ENCODE measurements at regions not wholly inside any gene's neighbourhood (a gene's known extent, or its start where the extent isn't known, plus 50 kb on each side); places are given as distances from the start of the nearest gene placed in this dataset.

DNA sequence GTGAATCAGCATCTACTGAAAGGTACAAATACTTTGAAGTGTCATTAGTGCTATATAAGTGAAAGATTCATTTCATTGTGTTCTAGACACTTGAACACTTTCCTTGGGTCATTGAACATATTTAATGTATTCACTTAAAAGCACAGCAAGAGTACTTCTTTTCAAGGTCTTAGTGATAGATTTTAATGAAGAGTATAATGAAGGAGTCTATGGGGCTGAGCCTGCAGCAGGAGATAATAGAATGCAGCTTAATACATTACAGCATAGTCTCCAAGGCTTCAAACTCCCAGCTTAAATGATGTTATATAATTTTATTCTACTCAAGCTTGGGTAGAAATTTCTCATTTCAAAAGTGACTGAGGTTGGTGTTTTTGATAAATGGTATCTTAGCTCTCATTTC, 66.1 kb upstream of the VEGFC start:
- no peaks in the 10 kb centered on the region for H3K4me1 ChIP-seq (ENCODE audit: low read depth)
- no peak overlapping the region for H3K27ac ChIP-seq
- TF ChIP-seq, protein P1, sequence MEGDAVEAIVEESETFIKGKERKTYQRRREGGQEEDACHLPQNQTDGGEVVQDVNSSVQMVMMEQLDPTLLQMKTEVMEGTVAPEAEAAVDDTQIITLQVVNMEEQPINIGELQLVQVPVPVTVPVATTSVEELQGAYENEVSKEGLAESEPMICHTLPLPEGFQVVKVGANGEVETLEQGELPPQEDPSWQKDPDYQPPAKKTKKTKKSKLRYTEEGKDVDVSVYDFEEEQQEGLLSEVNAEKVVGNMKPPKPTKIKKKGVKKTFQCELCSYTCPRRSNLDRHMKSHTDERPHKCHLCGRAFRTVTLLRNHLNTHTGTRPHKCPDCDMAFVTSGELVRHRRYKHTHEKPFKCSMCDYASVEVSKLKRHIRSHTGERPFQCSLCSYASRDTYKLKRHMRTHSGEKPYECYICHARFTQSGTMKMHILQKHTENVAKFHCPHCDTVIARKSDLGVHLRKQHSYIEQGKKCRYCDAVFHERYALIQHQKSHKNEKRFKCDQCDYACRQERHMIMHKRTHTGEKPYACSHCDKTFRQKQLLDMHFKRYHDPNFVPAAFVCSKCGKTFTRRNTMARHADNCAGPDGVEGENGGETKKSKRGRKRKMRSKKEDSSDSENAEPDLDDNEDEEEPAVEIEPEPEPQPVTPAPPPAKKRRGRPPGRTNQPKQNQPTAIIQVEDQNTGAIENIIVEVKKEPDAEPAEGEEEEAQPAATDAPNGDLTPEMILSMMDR (IDR thresholded peaks at IDR 0.05; ENCODE audit: low read depth, low read length): no peak
- no peak for DNase-seq (ENCODE audit: low read depth in 1 of 2, low spot score in 1 of 2)
- H3K27me3 ChIP-seq: no peaks in the 10 kb centered on the region
- H3K9me3 ChIP-seq (ENCODE audit: low read depth): no peaks in the 10 kb centered on the region
- H3K36me3 ChIP-seq: no peaks in the 10 kb centered on the region
- no peak overlapping the region for H3K4me3 ChIP-seq

GRCh38 chr4:176864238-176864637, 71.5 kb upstream of the VEGFC start:
- Histone ChIP-seq H3K27me3 (no peaks in the 10 kb centered on the region), H3K9me3 (ENCODE audit: low read depth) (no peaks in the 10 kb centered on the region), H3K4me1 (ENCODE audit: low read depth) (no peaks in the 10 kb centered on the region), H3K36me3 (no peaks in the 10 kb centered on the region), H3K4me3 (no peak overlapping the region), H3K27ac (no peak overlapping the region)
- TF ChIP-seq, protein P1 (IDR thresholded peaks at IDR 0.05; ENCODE audit: low read depth, low read length): no peak
- no peak for DNase-seq (ENCODE audit: low read depth in 1 of 2, low spot score in 1 of 2)

- Histone ChIP-seq H3K36me3 (no peaks in the 10 kb centered on the region), H3K9me3 (ENCODE audit: low read depth) (no peaks in the 10 kb centered on the region), H3K27me3 (no peaks in the 10 kb centered on the region), H3K27ac (no peak overlapping the region), H3K4me3 (no peak overlapping the region), H3K4me1 (ENCODE audit: low read depth) (no peaks in the 10 kb centered on the region)
- DNase-seq (ENCODE audit: low read depth in 1 of 2, low spot score in 1 of 2): no peak
- TF ChIP-seq, protein P1 (IDR thresholded peaks at IDR 0.05; ENCODE audit: low read depth, low read length): no peak
Measured at GRCh38 chr4:176868676-176869075, 76.0 kb upstream of the VEGFC start.

GRCh38 chr4:176872461-176872860, 79.7 kb upstream of the VEGFC start:
- TF ChIP-seq, protein P1 (IDR thresholded peaks at IDR 0.05; ENCODE audit: low read depth, low read length): no peak
- no peak overlapping the region for H3K27ac ChIP-seq
- no peak overlapping the region for H3K4me3 ChIP-seq
- H3K4me1 ChIP-seq (ENCODE audit: low read depth): peaks cover 4% of the 10 kb centered on the region
- no peaks in the 10 kb centered on the region for H3K9me3 ChIP-seq (ENCODE audit: low read depth)
- H3K27me3 ChIP-seq: no peaks in the 10 kb centered on the region
- peak in 1 of 2 donors; percentile 21 for DNase-seq (ENCODE audit: low read depth in 1 of 2, low spot score in 1 of 2)
- no peaks in the 10 kb centered on the region for H3K36me3 ChIP-seq

GRCh38 chr4:176874721-176875445, 82.2 kb upstream of the VEGFC start:
- Histone ChIP-seq H3K27me3 (no peaks in the 10 kb centered on the region), H3K27ac (no peak overlapping the region), H3K4me1 (ENCODE audit: low read depth) (peaks cover 4% of the 10 kb centered on the region), H3K9me3 (ENCODE audit: low read depth) (no peaks in the 10 kb centered on the region), H3K36me3 (no peaks in the 10 kb centered on the region), H3K4me3 (no peak overlapping the region)
- TF ChIP-seq, protein P1 (IDR thresholded peaks at IDR 0.05; ENCODE audit: low read depth, low read length): no peak
- DNase-seq (ENCODE audit: low read depth in 1 of 2, low spot score in 1 of 2): no peak
